Mesothelial cell of epicardium (in vitro differentiated cells): ENCODE measurements at regions not wholly inside any gene's neighbourhood (a gene's known extent, or its start where the extent isn't known, plus 50 kb on each side); places are given as distances from the start of the nearest gene placed in this dataset.

Source experiments
- DNase-seq, 2 experiments: peaks; one replicate each; pipeline ENCODE4 v3.0.0; 2021; ENCODE audit warnings: low spot score in 2 of 2; ENCODE audit not compliant: unreplicated experiment in 2 of 2
- H3K27ac Mint-ChIP-seq: 2 replicates; pipeline ENCODE4 v1.8.0; 2021; ENCODE audit warnings: mixed read lengths
- H3K27me3 Mint-ChIP-seq: 2 replicates; pipeline ENCODE4 v1.8.0; 2021; ENCODE audit warnings: low read depth, mixed read lengths
- H3K36me3 Mint-ChIP-seq: 2 replicates; pipeline ENCODE4 v1.8.0; 2021; ENCODE audit warnings: mixed read lengths
- H3K4me1 Mint-ChIP-seq: 2 replicates; pipeline ENCODE4 v1.8.0; 2021; ENCODE audit warnings: mixed read lengths
- H3K4me3 Mint-ChIP-seq: 2 replicates; pipeline ENCODE4 v1.8.0; 2021; ENCODE audit warnings: mild to moderate bottlenecking, moderate library complexity, mixed read lengths
- H3K9me3 Mint-ChIP-seq: 2 replicates; pipeline ENCODE4 v1.8.0; 2021; ENCODE audit warnings: mixed read lengths
- TF ChIP-seq, protein P1 (sequence below): fragments of 200-600 bp; sonication (generic); IDR thresholded peaks from one replicate; pipeline ENCODE4 v1.5.0; 2021; ENCODE audit warnings: antibody characterized with exemption; ENCODE audit not compliant: unreplicated experiment

DNA sequence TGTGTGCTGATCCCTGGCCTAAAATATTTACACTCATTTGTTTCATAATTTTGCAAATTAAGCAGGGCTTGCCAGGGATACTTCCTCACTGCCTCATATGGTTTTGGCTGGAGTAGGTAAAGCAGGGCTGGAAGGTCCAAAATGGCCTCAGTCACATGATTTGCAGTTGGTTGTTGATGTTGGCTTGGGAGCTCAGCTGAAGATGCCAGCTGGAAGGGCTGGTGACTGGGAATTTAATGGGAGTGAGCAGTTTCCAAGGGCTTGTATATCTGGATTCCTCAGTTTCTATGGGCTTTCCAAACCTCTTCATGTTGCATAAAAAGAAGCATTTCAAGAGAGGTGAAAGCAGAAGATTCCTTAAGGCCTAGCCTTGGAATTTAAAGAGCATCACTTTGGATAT lies 729.3 kb downstream of the CDH18 start:
- peaks cover 2% of the 10 kb centered on the region for H3K4me1 Mint-ChIP-seq
- H3K27me3 Mint-ChIP-seq, result no peaks in the 10 kb centered on the region
- peaks cover 5% of the 10 kb centered on the region for H3K9me3 Mint-ChIP-seq
- no peak overlapping the region for H3K4me3 Mint-ChIP-seq
- no peaks in the 10 kb centered on the region for H3K36me3 Mint-ChIP-seq
- TF ChIP-seq, protein P1, sequence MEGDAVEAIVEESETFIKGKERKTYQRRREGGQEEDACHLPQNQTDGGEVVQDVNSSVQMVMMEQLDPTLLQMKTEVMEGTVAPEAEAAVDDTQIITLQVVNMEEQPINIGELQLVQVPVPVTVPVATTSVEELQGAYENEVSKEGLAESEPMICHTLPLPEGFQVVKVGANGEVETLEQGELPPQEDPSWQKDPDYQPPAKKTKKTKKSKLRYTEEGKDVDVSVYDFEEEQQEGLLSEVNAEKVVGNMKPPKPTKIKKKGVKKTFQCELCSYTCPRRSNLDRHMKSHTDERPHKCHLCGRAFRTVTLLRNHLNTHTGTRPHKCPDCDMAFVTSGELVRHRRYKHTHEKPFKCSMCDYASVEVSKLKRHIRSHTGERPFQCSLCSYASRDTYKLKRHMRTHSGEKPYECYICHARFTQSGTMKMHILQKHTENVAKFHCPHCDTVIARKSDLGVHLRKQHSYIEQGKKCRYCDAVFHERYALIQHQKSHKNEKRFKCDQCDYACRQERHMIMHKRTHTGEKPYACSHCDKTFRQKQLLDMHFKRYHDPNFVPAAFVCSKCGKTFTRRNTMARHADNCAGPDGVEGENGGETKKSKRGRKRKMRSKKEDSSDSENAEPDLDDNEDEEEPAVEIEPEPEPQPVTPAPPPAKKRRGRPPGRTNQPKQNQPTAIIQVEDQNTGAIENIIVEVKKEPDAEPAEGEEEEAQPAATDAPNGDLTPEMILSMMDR, result no peak
- no peak overlapping the region for H3K27ac Mint-ChIP-seq
- DNase-seq, result no peak

DNA sequence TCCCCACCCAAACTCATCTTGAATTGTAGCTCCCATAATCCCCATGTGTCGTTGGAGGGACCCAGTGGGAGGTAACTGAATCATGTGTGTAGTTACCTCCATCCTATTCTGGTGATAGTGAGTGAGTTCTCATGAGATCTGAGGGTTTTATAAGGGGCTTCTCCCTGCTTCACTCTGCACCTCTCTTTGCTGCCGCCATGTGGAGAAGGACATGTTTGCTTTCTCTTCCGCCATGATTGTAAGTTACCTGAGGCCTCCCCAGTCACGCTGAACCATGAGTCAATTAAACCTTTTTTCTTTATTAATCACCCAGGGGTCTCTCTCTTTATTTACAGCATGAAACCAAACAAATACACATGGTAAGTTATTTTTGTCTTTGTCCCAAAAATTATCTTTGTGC lies 726.1 kb downstream of the CDH18 start:
- H3K36me3 Mint-ChIP-seq, result no peaks in the 10 kb centered on the region
- H3K9me3 Mint-ChIP-seq, result peaks cover 5% of the 10 kb centered on the region
- H3K4me1 Mint-ChIP-seq, result no peaks in the 10 kb centered on the region
- H3K27me3 Mint-ChIP-seq, result no peaks in the 10 kb centered on the region
- DNase-seq, result no peak
- TF ChIP-seq, protein P1, result no peak
- H3K4me3 Mint-ChIP-seq, result no peak overlapping the region
- H3K27ac Mint-ChIP-seq, result no peak overlapping the region

DNA sequence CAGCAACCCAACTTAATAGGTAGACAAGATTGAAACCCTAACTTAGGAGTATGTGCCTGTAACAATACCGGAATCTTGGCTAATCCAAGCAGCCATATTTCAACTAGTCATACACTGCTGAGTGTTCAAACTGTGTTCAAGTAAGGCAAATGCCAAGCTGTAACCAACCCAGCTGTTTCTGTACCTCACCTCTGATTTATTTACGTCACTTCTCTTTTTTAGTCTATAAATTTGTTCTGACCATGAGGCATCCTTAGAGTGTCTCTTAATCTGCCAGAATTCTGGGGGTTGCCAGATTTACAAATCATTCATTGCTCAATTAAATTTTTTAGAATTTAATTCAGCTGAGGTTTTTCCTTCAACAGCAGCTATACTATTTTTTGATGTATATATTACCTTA lies 723.2 kb downstream of the CDH18 start:
- no peak for DNase-seq
- TF ChIP-seq, protein P1, result no peak

DNA sequence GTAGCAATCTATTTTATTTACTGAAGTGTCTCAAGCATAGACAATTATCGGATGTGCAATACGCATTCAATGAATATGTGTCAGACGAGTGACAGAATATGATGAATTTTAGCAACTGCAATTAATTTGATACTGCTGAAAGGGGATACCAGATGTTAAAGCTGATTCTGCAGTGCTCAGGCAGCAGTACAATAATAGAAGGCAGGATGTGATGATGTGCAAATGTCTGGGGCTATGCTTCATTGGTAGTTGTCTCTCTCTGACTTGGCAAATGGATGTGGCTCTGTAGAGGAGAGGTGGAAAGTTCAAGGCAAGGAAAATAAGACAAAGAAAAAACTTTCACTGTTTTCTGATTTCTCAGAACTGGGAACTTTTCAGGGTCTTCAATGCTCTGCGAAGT lies 721.2 kb downstream of the CDH18 start:
- Mint-ChIP-seq H3K4me1 (no peaks in the 10 kb centered on the region), H3K27ac (no peak overlapping the region), H3K27me3 (no peaks in the 10 kb centered on the region), H3K9me3 (peaks cover 7% of the 10 kb centered on the region), H3K4me3 (no peak overlapping the region), H3K36me3 (no peaks in the 10 kb centered on the region)
- TF ChIP-seq, protein P1, result no peak
- no peak for DNase-seq

More for the DNA sequence above, 723.2 kb downstream of the CDH18 start:
- Mint-ChIP-seq H3K36me3 (no peaks in the 10 kb centered on the region), H3K4me1 (no peaks in the 10 kb centered on the region), H3K4me3 (no peak overlapping the region), H3K27me3 (no peaks in the 10 kb centered on the region), H3K9me3 (peaks cover 7% of the 10 kb centered on the region), H3K27ac (no peak overlapping the region)

DNA sequence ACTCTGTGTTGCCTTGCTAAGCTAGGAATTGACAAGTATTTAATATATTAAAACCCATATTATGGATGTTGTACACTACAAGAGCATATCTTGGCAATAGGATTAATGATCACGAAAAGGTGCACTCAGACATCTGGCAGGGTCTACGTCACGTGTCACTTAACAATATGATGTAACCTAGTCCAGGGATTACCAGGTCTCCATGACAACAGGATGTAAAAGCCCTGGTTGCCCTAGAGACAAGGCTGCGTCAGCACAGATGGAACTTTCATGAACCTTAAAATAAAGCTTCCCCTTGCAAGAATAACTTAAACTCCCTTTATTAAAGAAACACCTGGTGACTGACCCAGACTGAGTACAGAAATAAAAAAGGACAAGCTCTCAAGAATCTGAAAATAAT lies 717.8 kb downstream of the CDH18 start:
- TF ChIP-seq, protein P1, result no peak
- Mint-ChIP-seq H3K27ac (no peak overlapping the region), H3K4me1 (no peaks in the 10 kb centered on the region), H3K36me3 (no peaks in the 10 kb centered on the region), H3K9me3 (peaks cover 14% of the 10 kb centered on the region), H3K4me3 (no peak overlapping the region), H3K27me3 (no peaks in the 10 kb centered on the region)
- no peak for DNase-seq

DNA sequence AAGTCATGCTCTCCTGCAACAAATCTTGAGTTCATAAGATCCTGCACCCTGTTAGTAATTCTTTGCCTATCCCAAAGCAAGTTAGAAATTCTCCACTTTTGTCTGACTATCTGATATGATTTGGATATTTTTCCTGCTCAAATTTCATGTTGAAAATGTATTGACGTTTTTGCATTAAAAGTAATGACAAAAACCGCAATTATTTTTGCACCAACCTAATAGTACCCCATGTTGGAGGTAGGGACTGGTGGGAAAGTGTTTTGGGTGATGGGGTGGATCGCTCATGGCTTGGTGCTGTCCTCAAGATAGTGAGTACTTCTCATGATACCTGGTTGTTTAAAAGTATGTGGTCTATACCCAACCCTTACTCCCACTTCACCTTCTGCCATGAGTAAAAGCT lies 713.4 kb downstream of the CDH18 start:
- Mint-ChIP-seq H3K4me3 (no peak overlapping the region), H3K27me3 (no peaks in the 10 kb centered on the region), H3K27ac (no peak overlapping the region), H3K9me3 (peaks cover 28% of the 10 kb centered on the region), H3K4me1 (no peaks in the 10 kb centered on the region), H3K36me3 (no peaks in the 10 kb centered on the region)
- TF ChIP-seq, protein P1, result no peak
- no peak for DNase-seq
